Mesenchymal stem cell (in vitro differentiated cells and primary cell): ENCODE measurements at regions not wholly inside any gene's neighbourhood (a gene's known extent, or its start where the extent isn't known, plus 50 kb on each side); places are given as distances from the start of the nearest gene placed in this dataset.

Source experiments
- DNase-seq: peaks from one replicate; pipeline ENCODE4 v3.0.0-alpha.2; 2013
- H2AFZ ChIP-seq: one replicate; pipeline ENCODE4 v1.6.1; 2013; ENCODE audit warnings: low read depth, mild to moderate bottlenecking, control low read depth, inconsistent platforms, low read length, moderate library complexity
- H2AK5ac ChIP-seq: 2 replicates; pipeline ENCODE4 v1.6.1; 2013; ENCODE audit warnings: low read length, moderate library complexity, mild to moderate bottlenecking, inconsistent platforms; ENCODE audit not compliant: severe bottlenecking
- H2BK120ac ChIP-seq: one replicate; pipeline ENCODE4 v1.6.1; 2013; ENCODE audit warnings: low read depth, mild to moderate bottlenecking, inconsistent platforms, low read length, moderate library complexity
- H2BK12ac ChIP-seq, 2 experiments: one replicate each; pipeline ENCODE4 v1.6.1; 2013; ENCODE audit warnings: inconsistent platforms in 2 of 2, low read length in 2 of 2, mild to moderate bottlenecking in 2 of 2, moderate library complexity in 2 of 2, control low read depth in 1 of 2
- H2BK15ac ChIP-seq: one replicate; pipeline ENCODE4 v1.6.1; 2013; ENCODE audit warnings: mild to moderate bottlenecking, low read depth, inconsistent platforms; ENCODE audit not compliant: poor library complexity, severe bottlenecking
- H2BK5ac ChIP-seq: 2 replicates; pipeline ENCODE4 v1.6.1; 2013; ENCODE audit warnings: low read depth, mild to moderate bottlenecking, low read length, control low read depth, inconsistent platforms; ENCODE audit not compliant: poor library complexity, severe bottlenecking
- H3K14ac ChIP-seq, 2 experiments: one replicate each; pipeline ENCODE4 v1.6.1; 2013; ENCODE audit warnings: inconsistent platforms in 2 of 2, low read length in 2 of 2, control low read depth in 1 of 2, mild to moderate bottlenecking in 1 of 2, moderate library complexity in 1 of 2
- H3K18ac ChIP-seq, 2 experiments: one replicate each; pipeline ENCODE4 v1.6.1; 2013; ENCODE audit warnings: inconsistent platforms in 2 of 2, low read length in 2 of 2, control low read depth in 1 of 2, low read depth in 1 of 2, mild to moderate bottlenecking in 1 of 2
- H3K23ac ChIP-seq, 2 experiments: one replicate each; pipeline ENCODE4 v1.6.1; 2013; ENCODE audit warnings: inconsistent platforms in 2 of 2, low read length in 2 of 2, mild to moderate bottlenecking in 2 of 2, moderate library complexity in 2 of 2, control low read depth in 1 of 2
- H3K27ac ChIP-seq: 2 replicates; pipeline ENCODE4 v1.5.1; 2013; ENCODE audit warnings: mild to moderate bottlenecking, moderate library complexity, low read length, control low read depth, inconsistent platforms; ENCODE audit not compliant: poor library complexity, severe bottlenecking
- H3K27me3 ChIP-seq, 2 experiments: 2 replicates each; pipeline versions ENCODE4 v1.6.1 to v1.7.0; 2013; ENCODE audit warnings: low read length in 2 of 2, mild to moderate bottlenecking in 2 of 2, moderate library complexity in 2 of 2, control low read depth in 1 of 2, inconsistent platforms in 1 of 2; ENCODE audit not compliant: control insufficient read depth in 1 of 2, insufficient read depth in 1 of 2
- H3K36me3 ChIP-seq, 2 experiments: 2 replicates each; pipeline versions ENCODE4 v1.6.1 to v1.7.0; 2013; ENCODE audit warnings: low read length in 2 of 2, control low read depth in 1 of 2, inconsistent platforms in 1 of 2, low read depth in 1 of 2, mild to moderate bottlenecking in 1 of 2; ENCODE audit not compliant: insufficient read depth in 2 of 2, control insufficient read depth in 1 of 2
- H3K4ac ChIP-seq, 2 experiments: one replicate each; pipeline ENCODE4 v1.6.1; 2013; ENCODE audit warnings: inconsistent platforms in 2 of 2, low read length in 2 of 2, mild to moderate bottlenecking in 2 of 2, moderate library complexity in 2 of 2, control low read depth in 1 of 2, low read depth in 1 of 2
- H3K4me1 ChIP-seq: 2 replicates; pipeline ENCODE4 v1.6.1; 2013; ENCODE audit warnings: low read depth, low read length, control low read depth; ENCODE audit not compliant: control insufficient read depth, insufficient read depth
- H3K4me2 ChIP-seq: 2 replicates; pipeline ENCODE4 v1.6.1; 2013; ENCODE audit warnings: low read length, mild to moderate bottlenecking, inconsistent platforms; ENCODE audit not compliant: poor library complexity, severe bottlenecking
- H3K4me3 ChIP-seq, 2 experiments: 2 replicates each; pipeline versions ENCODE4 v1.5.1 to v1.7.0; 2013; ENCODE audit warnings: low read length in 2 of 2, mild to moderate bottlenecking in 2 of 2, control low read depth in 1 of 2, low read depth in 1 of 2; ENCODE audit not compliant: insufficient read depth in 1 of 2
- H3K79me1 ChIP-seq: replicated peaks from 2 replicates; pipeline ENCODE4 v1.6.1; 2013; ENCODE audit warnings: mild to moderate bottlenecking, control low read depth, low read length, inconsistent platforms; ENCODE audit not compliant: poor library complexity, severe bottlenecking
- H3K9ac ChIP-seq: 2 replicates; pipeline ENCODE4 v1.7.0; 2013; ENCODE audit warnings: mild to moderate bottlenecking, low read length, moderate library complexity
- H3K9me3 ChIP-seq: 2 replicates; pipeline ENCODE4 v1.7.0; 2013; ENCODE audit warnings: mild to moderate bottlenecking, low read length; ENCODE audit not compliant: control insufficient read depth
- H4K8ac ChIP-seq: one replicate; pipeline ENCODE4 v1.6.1; 2013; ENCODE audit warnings: inconsistent platforms, mild to moderate bottlenecking, low read length, moderate library complexity
- H4K91ac ChIP-seq: one replicate; pipeline ENCODE4 v1.6.1; 2013; ENCODE audit warnings: mild to moderate bottlenecking, low read length, inconsistent platforms
- WGBS: methylation state at CpG from one replicate; pipeline ENCODE4 v1.1.7; 2013; ENCODE audit warnings: mixed read lengths; 5-methylcytosine and 5-hydroxymethylcytosine counted together

- peak; percentile 20 for DNase-seq
- no peak overlapping the region for H2BK120ac ChIP-seq
- H2BK5ac ChIP-seq: no peak overlapping the region
- no peak overlapping the region for H2BK15ac ChIP-seq
- H3K4me3 ChIP-seq: no peak overlapping the region
- no peak overlapping the region for H3K14ac ChIP-seq
- no peak overlapping the region for H3K23ac ChIP-seq
- H3K27me3 ChIP-seq: no peaks in the 10 kb centered on the region
- no peak overlapping the region for H3K9ac ChIP-seq
- H3K18ac ChIP-seq: no peak overlapping the region
- H3K79me1 ChIP-seq: no peaks in the 10 kb centered on the region
- H3K4me1 ChIP-seq: no peaks in the 10 kb centered on the region
- H3K27ac ChIP-seq: no peak overlapping the region
- WGBS: no CpG with 5 or more reads among the region's 1 CpG
- no peak overlapping the region for H4K8ac ChIP-seq
- no peak overlapping the region for H2BK12ac ChIP-seq
- H2AK5ac ChIP-seq: no peak overlapping the region
- H3K9me3 ChIP-seq: peaks cover 8% of the 10 kb centered on the region
- H4K91ac ChIP-seq: no peak overlapping the region
- no peak overlapping the region for H2AFZ ChIP-seq
- no peaks in the 10 kb centered on the region for H3K36me3 ChIP-seq
- no peak overlapping the region for H3K4ac ChIP-seq
- no peak overlapping the region for H3K4me2 ChIP-seq
Observed at GRCh38 chr9:11992866-11993265, 700.3 kb upstream of the TYRP1 start.

DNA sequence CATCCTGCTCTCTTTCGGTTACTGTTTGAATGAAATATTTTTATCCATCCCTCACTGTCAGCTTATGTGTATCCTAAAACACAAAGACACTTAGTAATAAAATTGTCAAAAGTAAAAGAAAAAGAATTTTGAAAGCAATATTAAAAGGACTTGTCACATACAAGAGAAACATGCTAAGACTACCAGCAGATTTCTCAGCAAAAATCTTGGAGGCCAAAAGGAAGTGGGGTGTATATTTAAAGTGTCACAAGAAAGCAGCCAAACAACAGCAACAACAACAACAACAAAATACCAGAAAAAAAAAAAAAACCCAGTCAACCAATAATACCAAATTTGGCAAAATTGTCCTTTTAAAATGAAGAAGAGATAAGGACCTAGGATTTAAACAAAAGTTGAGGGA is 678.7 kb upstream of the TYRP1 start:
- no peak overlapping the region for H3K27ac ChIP-seq
- no peak overlapping the region for H2BK5ac ChIP-seq
- H3K18ac ChIP-seq: no peak overlapping the region
- H3K79me1 ChIP-seq: no peaks in the 10 kb centered on the region
- no peak overlapping the region for H3K4me3 ChIP-seq
- H3K4me1 ChIP-seq: no peaks in the 10 kb centered on the region
- H3K4ac ChIP-seq: no peak overlapping the region
- DNase-seq: no peak
- H2BK12ac ChIP-seq: no peak overlapping the region
- no peak overlapping the region for H3K23ac ChIP-seq
- no peaks in the 10 kb centered on the region for H3K27me3 ChIP-seq
- H2BK15ac ChIP-seq: no peak overlapping the region
- H2AK5ac ChIP-seq: no peak overlapping the region
- H2AFZ ChIP-seq: no peak overlapping the region
- no peak overlapping the region for H2BK120ac ChIP-seq
- no peak overlapping the region for H4K8ac ChIP-seq
- peaks cover 74% of the 10 kb centered on the region for H3K9me3 ChIP-seq
- WGBS: no CpG with 5 or more reads among the region's 1 CpG
- H4K91ac ChIP-seq: no peak overlapping the region
- H3K14ac ChIP-seq: no peak overlapping the region
- no peaks in the 10 kb centered on the region for H3K36me3 ChIP-seq
- no peak overlapping the region for H3K4me2 ChIP-seq
- H3K9ac ChIP-seq: no peak overlapping the region

DNA sequence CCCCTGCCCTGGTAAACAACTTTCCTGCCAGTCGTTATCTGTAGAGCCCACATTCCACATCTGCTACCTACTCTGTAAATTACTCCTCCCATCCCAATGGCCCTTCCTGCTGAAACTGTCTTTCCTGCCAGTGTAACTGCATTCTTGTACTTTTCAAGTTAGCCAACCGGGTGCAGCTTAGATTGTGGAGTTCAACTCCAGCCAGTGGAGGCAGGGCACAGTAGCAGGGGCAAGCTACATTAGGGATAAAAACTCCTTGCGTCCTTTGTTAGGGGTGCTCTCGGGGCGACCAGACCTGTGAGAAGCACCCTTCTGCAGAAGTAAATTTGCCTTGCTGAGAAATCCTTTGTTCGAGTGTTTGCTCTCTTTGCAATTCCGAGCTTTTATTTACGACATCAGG is 639.0 kb upstream of the TYRP1 start:
- Histone ChIP-seq H2BK15ac (no peak overlapping the region), H2BK12ac (no peak overlapping the region), H3K27ac (no peak overlapping the region), H3K27me3 (no peaks in the 10 kb centered on the region), H3K4ac (no peak overlapping the region), H2BK5ac (no peak overlapping the region), H3K79me1 (no peaks in the 10 kb centered on the region), H3K18ac (no peak overlapping the region), H2AK5ac (no peak overlapping the region), H3K23ac (no peak overlapping the region), H3K36me3 (no peaks in the 10 kb centered on the region), H3K4me1 (no peaks in the 10 kb centered on the region), H3K9me3 (peaks cover 37% of the 10 kb centered on the region), H2AFZ (no peak overlapping the region), H3K14ac (no peak overlapping the region), H3K4me3 (no peak overlapping the region), H4K8ac (no peak overlapping the region), H3K9ac (no peak overlapping the region), H3K4me2 (no peak overlapping the region), H4K91ac (no peak overlapping the region), H2BK120ac (no peak overlapping the region)
- 83% methylated on average over 8 of the region's 8 CpGs for WGBS
- no peak for DNase-seq

DNA sequence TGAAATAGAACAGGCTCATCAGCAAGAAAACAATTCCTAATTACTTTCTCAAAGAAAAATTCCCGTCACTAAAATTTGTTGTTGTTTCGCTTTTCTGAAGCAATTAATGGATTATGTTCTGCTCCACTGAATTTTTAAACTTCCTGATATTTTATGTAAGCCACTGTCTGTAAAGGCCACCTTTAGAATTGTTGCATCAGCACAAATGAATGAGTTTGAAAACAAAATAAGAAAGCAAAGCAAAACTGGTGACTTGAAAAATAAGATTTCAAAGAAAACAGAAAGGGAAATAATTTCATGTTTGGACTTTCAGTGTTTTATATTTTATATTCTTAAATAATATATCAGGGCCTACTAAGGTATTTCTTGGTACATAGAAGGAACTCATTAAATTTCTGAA is 636.3 kb upstream of the TYRP1 start:
- Histone ChIP-seq H3K18ac (no peak overlapping the region), H4K91ac (no peak overlapping the region), H2BK5ac (no peak overlapping the region), H3K27ac (no peak overlapping the region), H2AK5ac (no peak overlapping the region), H4K8ac (no peak overlapping the region), H2BK120ac (no peak overlapping the region), H3K9me3 (peaks cover 40% of the 10 kb centered on the region), H3K4ac (no peak overlapping the region), H2BK15ac (no peak overlapping the region), H3K4me1 (no peaks in the 10 kb centered on the region), H2AFZ (no peak overlapping the region), H2BK12ac (no peak overlapping the region), H3K36me3 (no peaks in the 10 kb centered on the region), H3K27me3 (no peaks in the 10 kb centered on the region), H3K14ac (no peak overlapping the region), H3K4me2 (no peak overlapping the region), H3K9ac (no peak overlapping the region), H3K4me3 (no peak overlapping the region), H3K23ac (no peak overlapping the region), H3K79me1 (no peaks in the 10 kb centered on the region)
- no CpG with 5 or more reads among the region's 2 CpGs for WGBS
- no peak for DNase-seq
